DMS53 treated with DMSO at 0.1 percent for 48 hours (cell line): ENCODE measurements at regions not wholly inside any gene's neighbourhood (a gene's known extent, or its start where the extent isn't known, plus 50 kb on each side); places are given as distances from the start of the nearest gene placed in this dataset.
"Not testable (repeated sequence)": the region's sequence is repeated elsewhere in the genome, so short reads cannot be mapped to it uniquely, and the experiment has no call there.

Source experiments
- DNase-seq: peaks from one replicate; lab custom pipeline; 2025; ENCODE audit not compliant: unreplicated experiment; lab: John Stamatoyannopoulos, UW

- DNase-seq, result no peak
Observed at GRCh38 chr21:15651172-15651571, 78.6 kb upstream of the USP25 start.

DNA sequence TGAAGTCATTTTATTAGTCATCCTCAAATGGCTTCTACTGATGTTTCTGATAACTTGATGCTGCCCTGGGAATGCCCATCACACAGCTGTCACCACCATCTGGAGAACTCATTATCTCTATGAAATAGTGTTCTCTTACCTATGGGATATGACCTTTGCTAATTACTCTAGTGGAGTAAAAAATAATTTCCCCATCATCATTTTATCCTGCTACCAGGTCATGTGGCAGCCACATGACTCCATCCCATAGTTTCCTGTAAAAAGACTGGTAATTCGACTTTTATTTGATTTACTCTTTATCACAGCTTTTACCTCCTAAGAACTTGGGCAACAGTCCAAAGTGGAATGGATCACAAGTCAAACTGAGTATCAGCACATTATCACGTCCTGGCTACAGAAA lies 76.1 kb upstream of the USP25 start:
- DNase-seq, result no peak

- no peak for DNase-seq
Observed at GRCh38 chr21:15654171-15654570, 75.6 kb upstream of the USP25 start.

DNA sequence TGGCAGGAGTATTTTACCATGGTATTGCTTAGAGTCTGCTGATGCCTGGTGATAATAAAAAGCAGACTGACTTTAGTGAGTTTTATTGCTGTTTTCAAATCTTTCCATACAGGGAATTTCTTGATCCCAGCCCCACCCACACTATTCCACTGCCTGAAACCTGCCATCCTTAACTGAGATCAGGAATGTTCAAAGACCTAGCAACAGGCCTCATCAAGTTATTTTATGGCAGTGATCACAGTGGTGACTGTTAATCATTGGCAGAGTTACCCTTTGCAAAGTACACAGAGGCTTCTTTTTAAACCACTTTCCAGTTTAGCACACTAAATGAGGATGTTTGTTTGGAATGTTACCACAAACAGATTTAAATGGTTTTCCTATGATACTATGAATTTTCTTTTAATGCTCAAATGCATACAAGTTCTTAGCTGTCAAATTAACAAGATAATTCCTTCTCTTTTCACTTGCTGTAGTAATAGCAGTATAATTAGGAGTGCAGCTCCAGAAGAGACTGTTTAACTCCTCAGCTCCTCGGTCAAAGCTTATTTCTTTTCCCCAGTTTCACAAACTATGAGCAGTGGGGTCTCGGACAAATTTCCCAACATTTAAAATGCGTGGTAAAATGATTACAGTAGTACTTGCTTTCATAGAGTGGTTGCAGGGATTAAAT lies 69.9 kb upstream of the USP25 start:
- DNase-seq, result peak; percentile 47

DNA sequence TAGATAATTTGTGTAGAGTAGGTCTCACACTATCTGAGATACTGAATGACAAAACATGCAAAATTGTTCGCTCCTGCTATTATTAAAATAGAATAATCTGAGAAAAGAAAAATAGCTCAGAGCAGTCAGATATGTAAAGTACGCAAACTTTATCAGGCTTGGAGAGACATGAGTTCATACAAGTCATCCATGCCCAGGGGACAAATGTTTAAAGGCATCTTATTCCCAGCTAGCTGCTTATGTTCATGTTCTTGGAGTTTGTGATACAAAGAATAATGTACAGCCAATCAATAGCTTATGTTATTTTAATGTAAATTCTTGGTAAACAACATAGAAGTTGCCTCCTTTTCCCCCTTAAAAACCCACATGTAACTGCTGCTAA lies 69.4 kb upstream of the USP25 start:
- DNase-seq, result no peak

DNA sequence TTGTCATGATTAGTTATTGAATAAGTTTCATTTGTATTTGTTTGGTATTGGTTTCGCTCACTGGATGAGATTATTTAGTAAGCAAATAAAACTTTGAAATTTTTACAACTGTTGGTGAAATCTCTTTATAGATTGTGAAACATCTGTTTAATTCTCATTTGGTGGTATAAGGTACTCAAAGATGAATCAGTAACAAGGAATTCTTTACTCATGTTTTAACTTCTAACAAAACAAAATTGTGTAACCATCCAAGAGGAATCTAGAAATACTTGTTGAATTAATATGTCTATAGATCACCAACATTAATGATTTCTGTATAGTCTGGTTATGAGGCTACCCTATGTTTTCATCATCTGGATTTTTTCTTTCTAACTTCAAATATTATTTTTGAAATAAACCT lies 62.8 kb upstream of the USP25 start:
- DNase-seq, result no peak

- no peak for DNase-seq
Observed at GRCh38 chr21:15667819-15668218, 62.0 kb upstream of the USP25 start.

DNA sequence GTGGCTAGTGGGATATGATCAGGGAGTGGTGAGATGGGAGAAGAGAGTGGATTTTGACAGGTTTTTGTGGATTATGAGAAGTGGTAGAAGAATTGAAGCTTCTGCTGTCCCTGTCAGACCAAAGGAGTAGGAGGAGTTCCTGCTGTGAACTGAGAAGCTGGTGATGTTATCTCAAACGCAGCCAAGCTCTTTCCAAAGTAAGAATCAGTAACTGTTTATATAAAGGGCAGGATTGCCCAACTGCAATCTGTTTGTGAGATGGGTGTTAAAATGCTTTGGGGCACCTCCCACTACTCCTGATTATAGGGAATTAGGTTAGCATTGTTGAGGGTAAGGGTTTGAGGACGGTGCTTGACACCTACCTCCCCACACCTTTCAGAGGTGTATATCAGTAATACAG lies 60.5 kb upstream of the USP25 start:
- DNase-seq, result no peak

DNA sequence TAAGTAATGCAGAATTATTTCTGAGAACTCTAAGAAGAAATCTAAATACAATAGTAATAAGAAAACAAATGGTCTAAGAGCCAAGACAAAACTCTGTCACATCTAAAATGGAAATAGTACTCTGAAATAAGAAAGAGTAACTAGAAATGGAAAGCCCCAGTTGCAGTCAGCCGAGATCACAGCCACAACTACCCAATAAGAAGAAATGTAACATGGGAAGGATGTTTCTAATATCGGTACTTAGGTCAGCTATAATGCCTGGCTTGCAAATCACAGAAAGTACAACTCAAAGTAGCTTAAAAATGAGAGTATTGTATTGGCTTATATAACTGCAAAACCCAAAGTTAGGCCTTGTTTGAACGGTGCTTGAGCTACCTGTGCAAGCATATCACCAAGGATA lies 58.6 kb upstream of the USP25 start:
- no peak for DNase-seq

DNA sequence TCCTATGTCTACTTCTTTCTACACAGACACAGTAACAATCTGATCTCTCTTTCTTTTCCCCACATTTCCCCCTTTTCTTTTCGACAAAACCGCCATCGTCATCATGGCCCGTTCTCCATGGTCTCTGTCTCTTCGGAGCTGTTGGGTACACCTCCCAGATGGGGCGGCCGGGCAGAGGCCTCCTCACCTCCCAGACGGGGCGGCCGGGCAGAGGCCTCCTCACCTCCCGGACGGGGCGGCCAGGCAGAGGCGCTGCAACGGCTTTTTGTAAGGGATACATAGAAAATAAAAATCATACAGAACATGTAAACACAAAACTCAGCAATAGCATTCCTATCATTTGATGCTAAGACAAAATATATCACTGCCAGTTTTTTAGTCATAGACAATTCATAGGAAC lies 57.2 kb upstream of the USP25 start:
- not testable (repeated sequence) for DNase-seq

GRCh38 chr21:15676935-15677334 lies 52.8 kb upstream of the USP25 start:
- no peak for DNase-seq

DNA sequence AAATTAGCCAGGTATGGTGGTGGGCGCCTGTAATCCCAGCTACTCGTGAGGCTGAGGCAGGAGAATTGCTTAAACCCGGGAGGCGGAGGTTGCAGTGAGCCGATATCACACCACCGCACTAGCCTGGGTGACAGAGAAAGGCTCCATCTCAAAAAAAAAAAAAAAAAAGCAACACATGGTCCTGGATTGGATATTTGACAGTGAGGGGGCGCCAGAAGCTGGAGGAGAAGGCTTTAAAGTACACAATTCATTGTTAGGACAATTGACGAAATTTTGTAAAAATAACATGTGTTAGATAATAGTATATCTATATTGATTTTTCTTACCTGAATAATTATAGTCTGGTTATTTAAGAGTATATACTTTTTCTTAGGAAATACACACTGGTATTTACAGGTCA lies 50.2 kb upstream of the USP25 start:
- DNase-seq, result no peak
